ENCODE measurements at regions not wholly inside any gene's neighbourhood (a gene's known extent, or its start where the extent isn't known, plus 50 kb on each side); places are given as distances from the start of the nearest gene placed in this dataset.
"Not testable (repeated sequence)": the region's sequence is repeated elsewhere in the genome, so short reads cannot be mapped to it uniquely, and the experiment has no call there.

- no peak for DNase-seq
Observed at GRCh38 chr1:82792151-82792550, 991.4 kb downstream of the ADGRL2 start.

GRCh38 chr1:82790556-82790955 is 989.8 kb downstream of the ADGRL2 start:
- DNase-seq = no peak

- no peak for DNase-seq
Observed at GRCh38 chr1:82788660-82789059, 987.9 kb downstream of the ADGRL2 start.

GRCh38 chr1:82788038-82788437 is 987.3 kb downstream of the ADGRL2 start:
- DNase-seq = no peak

- DNase-seq = no peak
Observed at GRCh38 chr1:82786883-82787282, 986.1 kb downstream of the ADGRL2 start.

- DNase-seq = no peak
Observed at GRCh38 chr1:82785268-82785790, 984.6 kb downstream of the ADGRL2 start.

- DNase-seq = no peak
Observed at GRCh38 chr1:82783044-82783443, 982.3 kb downstream of the ADGRL2 start.

- no peak for DNase-seq
Observed at GRCh38 chr1:82782599-82782998, 981.9 kb downstream of the ADGRL2 start.

GRCh38 chr1:82778612-82779011 is 977.9 kb downstream of the ADGRL2 start:
- DNase-seq = no peak

GRCh38 chr1:82777240-82777639 is 976.5 kb downstream of the ADGRL2 start:
- DNase-seq = no peak

- not testable (repeated sequence) for DNase-seq
Observed at GRCh38 chr1:82776730-82777129, 976.0 kb downstream of the ADGRL2 start.

GRCh38 chr1:82775406-82776000 is 974.8 kb downstream of the ADGRL2 start:
- DNase-seq = peak; percentile 39 to 40

GRCh38 chr1:82762829-82763532 is 962.2 kb downstream of the ADGRL2 start:
- DNase-seq = no peak

GRCh38 chr1:82759035-82759434 is 958.3 kb downstream of the ADGRL2 start:
- DNase-seq = no peak

- DNase-seq = no peak
Observed at GRCh38 chr1:82755671-82756070, 954.9 kb downstream of the ADGRL2 start.

- DNase-seq = no peak
Observed at GRCh38 chr1:82755191-82755590, 954.5 kb downstream of the ADGRL2 start.

- no peak for DNase-seq
Observed at GRCh38 chr1:82752046-82752445, 951.3 kb downstream of the ADGRL2 start.

GRCh38 chr1:82733645-82734044 is 932.9 kb downstream of the ADGRL2 start:
- no peak for DNase-seq

GRCh38 chr1:82731216-82731615 is 930.5 kb downstream of the ADGRL2 start:
- no peak for DNase-seq

GRCh38 chr1:82728206-82728605 is 927.5 kb downstream of the ADGRL2 start:
- DNase-seq = no peak

GRCh38 chr1:82724246-82724645 is 923.5 kb downstream of the ADGRL2 start:
- DNase-seq = no peak

GRCh38 chr1:82722608-82723007 is 921.9 kb downstream of the ADGRL2 start:
- DNase-seq = no peak

GRCh38 chr1:82721702-82722101 is 921.0 kb downstream of the ADGRL2 start:
- no peak for DNase-seq

GRCh38 chr1:82718719-82719419 is 918.1 kb downstream of the ADGRL2 start:
- DNase-seq = no peak
